DND-41 (cell line): ENCODE measurements at regions not wholly inside any gene's neighbourhood (a gene's known extent, or its start where the extent isn't known, plus 50 kb on each side); places are given as distances from the start of the nearest gene placed in this dataset.

Experiments
- CTCF ChIP-seq: IDR thresholded peaks from 2 replicates; pipeline ENCODE4 v1.5.1; 2012; ENCODE audit warnings: borderline replicate concordance, low read length, moderate library complexity, mild to moderate bottlenecking; ENCODE audit not compliant: poor library complexity, severe bottlenecking; ENCODE audit errors: extremely low read depth
- EZH2 ChIP-seq: IDR thresholded peaks from 3 replicates; pipeline ENCODE4 v1.6.1; 2012; ENCODE audit warnings: borderline replicate concordance, low read depth, mild to moderate bottlenecking, moderate library complexity, low read length, inconsistent platforms; ENCODE audit not compliant: severe bottlenecking

- TF ChIP-seq CTCF (no peak), EZH2 (no peak)
These were observed 307.4 kb upstream of the ADGRL2 start for GRCh38 chr1:81493102-81493869.
